ENCODE measurements at regions not wholly inside any gene's neighbourhood (a gene's known extent, or its start where the extent isn't known, plus 50 kb on each side); places are given as distances from the start of the nearest gene placed in this dataset.

DNA sequence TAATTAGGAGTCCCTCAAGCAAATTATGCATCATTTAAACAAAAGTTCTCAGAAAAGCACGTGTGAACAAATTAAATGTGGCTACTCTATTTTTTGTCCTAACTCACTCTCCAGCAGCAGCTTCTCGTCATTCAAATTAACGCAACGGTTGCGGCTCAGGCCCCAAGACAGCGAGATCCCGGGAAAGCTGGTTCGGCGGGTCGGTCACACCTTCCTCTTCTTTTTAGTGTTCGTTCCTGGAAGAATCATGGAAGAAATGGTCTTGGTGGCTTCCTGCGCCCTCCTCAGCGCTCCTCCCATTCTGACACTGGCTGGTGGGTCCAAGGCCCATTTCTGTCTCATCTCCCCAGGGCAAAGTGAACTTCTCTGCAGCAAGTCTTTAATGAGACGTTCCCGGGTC lies 382.8 kb upstream of the IRX1 start:
- TF ChIP-seq, protein P1, sequence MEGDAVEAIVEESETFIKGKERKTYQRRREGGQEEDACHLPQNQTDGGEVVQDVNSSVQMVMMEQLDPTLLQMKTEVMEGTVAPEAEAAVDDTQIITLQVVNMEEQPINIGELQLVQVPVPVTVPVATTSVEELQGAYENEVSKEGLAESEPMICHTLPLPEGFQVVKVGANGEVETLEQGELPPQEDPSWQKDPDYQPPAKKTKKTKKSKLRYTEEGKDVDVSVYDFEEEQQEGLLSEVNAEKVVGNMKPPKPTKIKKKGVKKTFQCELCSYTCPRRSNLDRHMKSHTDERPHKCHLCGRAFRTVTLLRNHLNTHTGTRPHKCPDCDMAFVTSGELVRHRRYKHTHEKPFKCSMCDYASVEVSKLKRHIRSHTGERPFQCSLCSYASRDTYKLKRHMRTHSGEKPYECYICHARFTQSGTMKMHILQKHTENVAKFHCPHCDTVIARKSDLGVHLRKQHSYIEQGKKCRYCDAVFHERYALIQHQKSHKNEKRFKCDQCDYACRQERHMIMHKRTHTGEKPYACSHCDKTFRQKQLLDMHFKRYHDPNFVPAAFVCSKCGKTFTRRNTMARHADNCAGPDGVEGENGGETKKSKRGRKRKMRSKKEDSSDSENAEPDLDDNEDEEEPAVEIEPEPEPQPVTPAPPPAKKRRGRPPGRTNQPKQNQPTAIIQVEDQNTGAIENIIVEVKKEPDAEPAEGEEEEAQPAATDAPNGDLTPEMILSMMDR (IDR thresholded peaks at IDR 0.05) = no peak
- TF ChIP-seq POLR2A (IDR thresholded peaks at IDR 0.05) = no peak
- Histone ChIP-seq H3K27ac (no peak overlapping the region), H3K27me3 (no peaks in the 10 kb centered on the region), H3K36me3 (replicated peaks in 1 of 2; ENCODE audit: insufficient read depth in 1 of 2, low read depth in 2 of 2) (no peaks in the 10 kb centered on the region), H3K4me1 (no peaks in the 10 kb centered on the region), H3K4me3 (no peak overlapping the region), H3K9me3 (no peaks in the 10 kb centered on the region)
- 79% methylated on average over 15 of the region's 15 CpGs for WGBS, 2 donors
- ATAC-seq = no peak
- intact Hi-C loops (cut with DNase I) = no loop called here
- DNase-seq = no peak

DNA sequence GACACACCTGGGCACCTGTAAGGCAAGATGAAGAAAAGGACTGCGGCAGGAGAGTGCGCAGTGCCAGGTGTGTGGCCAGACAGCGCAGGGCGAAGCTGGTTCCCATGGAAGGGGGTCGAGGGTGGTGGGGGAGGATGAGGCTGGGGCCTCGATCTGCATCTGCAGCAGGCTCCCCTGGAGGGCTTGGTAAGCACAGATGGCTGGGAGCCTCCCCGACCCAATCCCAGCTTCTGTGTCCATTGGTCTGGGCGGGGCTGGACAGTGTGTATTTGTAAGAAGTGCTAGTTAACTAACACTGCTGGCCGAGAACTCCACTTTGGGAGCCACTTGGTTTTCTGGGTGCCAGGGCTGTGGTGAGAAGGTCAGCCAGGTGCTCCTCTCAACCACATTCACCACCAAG lies 385.1 kb upstream of the IRX1 start:
- no peaks in the 10 kb centered on the region for H3K9me3 ChIP-seq
- no peak for DNase-seq
- TF ChIP-seq, protein P1 (IDR thresholded peaks at IDR 0.05) = no peak
- no peak for TF ChIP-seq POLR2A (IDR thresholded peaks at IDR 0.05)
- H3K4me1 ChIP-seq = no peaks in the 10 kb centered on the region
- H3K4me3 ChIP-seq = no peak overlapping the region
- H3K36me3 ChIP-seq (replicated peaks in 1 of 2; ENCODE audit: insufficient read depth in 1 of 2, low read depth in 2 of 2) = no peaks in the 10 kb centered on the region
- WGBS, 2 donors = 63 to 76% methylated on average over 8 to 9 of the region's 9 CpGs
- ATAC-seq = no peak
- H3K27ac ChIP-seq = no peak overlapping the region
- intact Hi-C loops (cut with DNase I) = no loop called here
- H3K27me3 ChIP-seq = no peaks in the 10 kb centered on the region

DNA sequence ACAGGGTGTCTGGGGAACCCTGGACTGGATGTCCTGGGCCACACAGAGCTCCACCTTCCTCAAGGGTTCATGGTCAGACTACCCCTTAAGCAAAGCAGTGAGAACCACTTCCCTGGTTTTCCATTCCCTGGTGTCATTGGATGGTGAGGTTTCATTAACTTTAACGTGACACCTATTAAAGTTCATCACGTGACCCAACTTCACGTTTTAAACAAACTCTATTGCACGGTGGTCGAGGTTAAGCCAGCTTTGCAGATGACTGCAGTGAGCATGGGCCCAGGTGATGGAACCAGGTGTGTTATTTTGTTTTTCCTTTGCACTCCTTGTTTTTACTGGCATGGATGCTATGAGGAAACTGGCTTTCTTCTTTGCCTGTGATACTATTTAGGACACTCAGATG lies 385.7 kb upstream of the IRX1 start:
- Histone ChIP-seq H3K27ac (no peak overlapping the region), H3K36me3 (replicated peaks in 1 of 2; ENCODE audit: insufficient read depth in 1 of 2, low read depth in 2 of 2) (no peaks in the 10 kb centered on the region), H3K27me3 (no peaks in the 10 kb centered on the region), H3K9me3 (no peaks in the 10 kb centered on the region), H3K4me3 (no peak overlapping the region), H3K4me1 (no peaks in the 10 kb centered on the region)
- DNase-seq = no peak
- intact Hi-C loops (cut with DNase I) = no loop called here
- no peak for ATAC-seq
- WGBS, 2 donors = 45 to 48% methylated on average over 4 to 5 of the region's 5 CpGs
- TF ChIP-seq, protein P1 (IDR thresholded peaks at IDR 0.05) = no peak
- no peak for TF ChIP-seq POLR2A (IDR thresholded peaks at IDR 0.05)

DNA sequence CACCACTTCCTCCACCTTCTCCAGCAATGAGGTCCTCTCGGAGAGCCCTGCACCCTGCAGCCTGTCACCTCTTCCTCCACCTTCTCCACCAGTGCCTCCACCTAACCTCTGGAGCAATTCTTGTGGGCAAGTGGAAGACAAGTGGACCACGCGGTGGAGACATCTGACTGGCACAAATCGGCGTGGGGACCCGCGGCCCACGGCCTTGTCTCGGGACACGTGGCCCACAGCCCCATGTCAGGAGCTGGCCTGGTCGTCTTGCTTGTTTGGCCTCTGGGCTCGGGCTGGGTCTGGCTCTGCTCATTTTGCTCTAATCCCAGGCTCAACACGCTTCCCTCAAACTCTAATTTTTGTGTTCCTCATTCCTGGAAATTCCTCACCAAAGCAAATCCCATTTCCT lies 393.1 kb upstream of the IRX1 start:
- Histone ChIP-seq H3K27ac (no peak overlapping the region), H3K9me3 (no peaks in the 10 kb centered on the region), H3K4me1 (no peaks in the 10 kb centered on the region), H3K36me3 (replicated peaks in 1 of 2; ENCODE audit: insufficient read depth in 1 of 2, low read depth in 2 of 2) (no peaks in the 10 kb centered on the region), H3K27me3 (no peaks in the 10 kb centered on the region), H3K4me3 (no peak overlapping the region)
- TF ChIP-seq, protein P1 (IDR thresholded peaks at IDR 0.05) = no peak
- no peak for TF ChIP-seq POLR2A (IDR thresholded peaks at IDR 0.05)
- 69 to 72% methylated on average over 12 to 13 of the region's 13 CpGs for WGBS, 2 donors
- intact Hi-C loops (cut with DNase I) = no loop called here
- no peak for ATAC-seq
- DNase-seq = no peak

DNA sequence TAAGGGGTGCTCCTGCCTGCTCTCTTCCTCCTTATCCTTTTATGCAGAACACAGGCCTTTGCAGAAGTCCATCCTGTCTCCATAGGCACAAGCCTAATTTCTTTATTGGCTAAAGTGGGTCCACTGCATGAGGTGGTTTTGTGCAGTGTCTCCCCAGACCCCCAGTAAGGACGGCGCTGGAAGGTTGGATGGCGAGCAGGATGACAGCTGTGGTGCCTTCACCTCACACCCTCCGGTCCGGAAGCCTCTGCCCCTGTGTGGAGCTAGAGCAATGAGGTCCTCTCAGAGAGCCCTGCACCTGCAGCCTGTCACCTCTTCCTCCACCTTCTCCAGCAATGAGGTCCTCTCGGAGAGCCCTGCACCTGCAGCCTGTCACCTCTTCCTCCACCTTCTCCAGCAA lies 393.7 kb upstream of the IRX1 start:
- no peaks in the 10 kb centered on the region for H3K9me3 ChIP-seq
- WGBS, 2 donors = 60 to 92% methylated on average over 6 of the region's 6 CpGs
- no peak overlapping the region for H3K4me3 ChIP-seq
- H3K27ac ChIP-seq = no peak overlapping the region
- H3K27me3 ChIP-seq = no peaks in the 10 kb centered on the region
- no peaks in the 10 kb centered on the region for H3K4me1 ChIP-seq
- DNase-seq (no peak), ATAC-seq (no peak)
- no peaks in the 10 kb centered on the region for H3K36me3 ChIP-seq (replicated peaks in 1 of 2; ENCODE audit: insufficient read depth in 1 of 2, low read depth in 2 of 2)
- TF ChIP-seq, protein P1 (IDR thresholded peaks at IDR 0.05) = no peak
- no peak for TF ChIP-seq POLR2A (IDR thresholded peaks at IDR 0.05)
- intact Hi-C loops (cut with DNase I) = no loop called here

Data from body of pancreas (tissue), 4 donors.